GM18502 (cell line): ENCODE measurements at regions not wholly inside any gene's neighbourhood (a gene's known extent, or its start where the extent isn't known, plus 50 kb on each side); places are given as distances from the start of the nearest gene placed in this dataset.

ENCODE experiments used
- ATAC-seq: cut with Tn5 transposase; IDR thresholded peaks from one replicate; pipeline ENCODE4 v1.9.1; 2021; ENCODE audit warnings: mild to moderate bottlenecking; ENCODE audit not compliant: unreplicated experiment, poor library complexity

DNA sequence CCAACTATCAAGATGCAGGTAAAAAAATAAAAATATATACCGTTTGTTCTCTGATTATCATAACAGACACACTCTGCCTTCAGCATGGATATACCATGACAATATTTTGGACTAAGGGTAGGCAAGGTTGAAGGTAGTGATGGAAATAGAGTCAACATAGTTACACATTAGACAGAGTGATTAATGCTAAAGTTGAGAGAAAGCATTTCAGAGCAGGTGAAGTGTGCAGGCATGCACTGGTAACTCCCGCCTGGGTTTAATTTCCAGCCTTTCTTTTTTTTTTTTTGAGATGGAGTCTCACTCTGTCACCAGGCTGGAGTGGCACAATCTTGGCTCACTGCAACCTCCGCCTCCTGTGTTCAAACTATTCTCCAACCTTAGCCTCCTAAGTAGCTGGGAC lies 458.5 kb downstream of the TLR4 start:
- ATAC-seq: no peak

DNA sequence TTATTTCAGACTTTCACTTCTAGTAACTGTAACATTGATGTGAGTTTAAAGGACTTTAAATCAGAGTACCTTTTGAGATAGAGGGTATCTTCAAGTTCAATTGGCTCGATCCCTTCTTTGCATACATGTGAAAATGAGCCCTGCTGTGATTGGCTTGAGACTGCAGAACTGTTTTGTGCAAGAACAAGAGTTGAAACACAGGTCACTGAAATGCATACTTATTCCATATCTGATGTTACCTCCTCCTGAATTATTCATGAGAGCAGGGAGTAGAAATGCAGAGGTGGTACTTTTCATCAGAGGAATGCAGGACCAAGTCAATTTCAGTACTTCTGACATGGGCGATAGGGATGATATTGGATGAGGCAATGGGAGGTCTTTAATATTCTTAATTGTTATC lies 459.5 kb downstream of the TLR4 start:
- no peak for ATAC-seq

DNA sequence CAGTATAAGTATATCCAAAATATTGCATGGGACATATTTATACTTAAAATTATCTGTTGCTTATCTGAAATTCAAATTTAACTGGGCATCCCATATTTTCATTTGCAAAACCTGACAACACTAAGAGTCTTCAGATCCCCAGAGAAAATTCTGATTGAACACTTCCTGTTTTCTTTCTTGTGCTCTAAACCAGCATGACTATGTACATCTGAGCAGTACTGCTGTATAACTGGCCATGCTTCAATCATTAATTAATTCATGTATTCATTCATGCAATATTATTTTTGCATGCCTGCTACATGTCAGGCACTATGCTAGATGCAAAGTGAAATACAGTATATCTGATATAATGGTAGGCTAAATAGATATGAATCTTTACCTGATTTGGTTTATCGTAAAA lies 461.2 kb downstream of the TLR4 start:
- no peak for ATAC-seq

DNA sequence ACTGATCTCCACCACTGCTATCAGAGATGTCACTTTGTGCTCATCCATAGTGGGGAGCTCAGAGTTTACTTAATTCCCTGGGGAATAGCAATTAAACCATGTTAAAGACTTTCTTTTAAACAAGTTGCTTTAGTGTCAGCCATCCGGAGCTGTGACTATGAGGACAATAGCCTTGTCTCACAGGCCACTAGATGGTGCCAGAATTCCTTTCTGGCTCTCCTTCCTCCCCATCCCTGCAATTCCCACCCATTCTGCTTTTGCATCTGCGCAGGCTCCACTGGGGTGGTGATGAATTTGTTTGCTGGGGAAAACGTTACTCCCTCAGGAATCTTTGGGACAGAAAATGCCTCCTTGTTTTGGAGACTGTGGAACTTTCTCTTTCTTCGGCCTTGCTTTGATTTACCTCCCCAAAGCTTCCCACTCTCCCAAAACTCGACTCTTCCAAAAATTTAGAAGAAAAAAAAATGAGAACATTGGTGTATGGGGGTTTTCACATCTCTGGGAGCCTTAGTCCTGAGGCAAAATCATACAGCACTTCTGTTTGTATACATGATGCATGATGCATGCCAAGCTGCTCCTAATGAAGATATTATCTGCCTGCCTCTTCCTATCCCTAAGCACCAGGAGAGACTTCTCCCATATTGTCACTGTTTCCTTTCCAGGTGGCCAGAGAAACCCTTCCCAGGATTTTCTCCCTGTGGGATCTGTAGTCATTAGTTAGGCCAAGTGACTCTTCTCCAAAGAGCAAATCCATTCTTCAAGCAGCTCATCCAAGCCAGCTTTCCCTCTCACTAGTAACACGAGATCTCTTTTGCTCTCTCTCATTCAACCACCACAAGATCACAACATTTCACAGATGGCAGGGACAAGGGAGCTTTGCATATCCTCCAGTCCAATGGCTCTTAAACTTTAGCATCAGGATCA lies 466.1 kb downstream of the TLR4 start:
- no peak for ATAC-seq

DNA sequence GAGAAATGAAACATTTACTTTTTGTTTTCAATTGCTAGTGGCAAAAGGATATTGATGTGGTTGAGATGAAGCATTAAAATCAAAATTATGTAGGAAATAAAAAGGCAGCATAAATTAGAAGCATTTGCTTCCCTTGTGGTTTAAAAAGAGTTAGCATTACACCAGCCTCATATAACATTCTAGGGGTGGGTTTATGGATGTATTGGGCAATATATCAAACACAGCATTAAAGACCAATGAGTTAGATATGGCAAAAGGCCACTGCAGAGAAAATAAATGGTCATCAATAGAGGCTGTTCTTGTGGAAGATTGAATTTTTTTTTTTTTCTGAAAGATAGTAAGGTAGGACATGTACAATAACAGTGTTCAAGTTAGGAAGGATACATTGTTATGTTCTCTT lies 473.0 kb downstream of the TLR4 start:
- no peak for ATAC-seq

DNA sequence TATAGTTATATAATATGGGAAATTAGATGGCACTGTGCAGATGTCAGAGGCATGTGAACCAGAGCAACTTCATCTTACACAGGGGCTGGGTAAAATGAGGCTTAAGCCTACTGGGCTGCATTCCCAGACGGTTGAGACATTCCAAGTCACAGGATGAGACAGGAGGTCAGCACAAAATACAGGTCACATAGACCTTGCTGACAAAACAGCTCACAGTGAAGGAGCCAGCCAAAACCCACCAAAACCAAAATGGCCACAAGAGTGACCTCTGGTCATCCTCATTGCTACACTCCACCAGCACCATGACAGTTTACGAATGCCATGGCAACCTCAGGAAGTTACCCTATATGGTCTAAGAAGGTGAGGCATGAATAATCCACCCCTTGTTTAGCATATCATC lies 479.4 kb downstream of the TLR4 start:
- ATAC-seq: no peak

DNA sequence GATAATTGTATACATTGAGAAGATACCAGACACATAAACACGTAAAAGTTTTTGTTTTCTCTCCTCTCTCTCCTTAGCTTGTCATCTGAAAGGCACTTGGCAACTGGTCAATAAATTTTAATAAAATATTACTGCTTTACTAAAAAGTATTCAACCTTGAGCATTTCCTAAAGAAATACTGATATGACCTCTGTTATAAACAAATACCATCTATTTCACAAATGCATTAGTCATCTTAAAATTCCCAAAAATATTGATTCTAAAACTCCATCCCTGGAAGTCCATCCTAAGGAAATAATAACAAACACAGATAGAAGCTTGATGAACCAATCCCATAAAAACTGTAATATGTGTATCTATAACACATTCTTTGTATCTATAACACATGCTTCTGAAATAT lies 483.2 kb downstream of the TLR4 start:
- no peak for ATAC-seq

DNA sequence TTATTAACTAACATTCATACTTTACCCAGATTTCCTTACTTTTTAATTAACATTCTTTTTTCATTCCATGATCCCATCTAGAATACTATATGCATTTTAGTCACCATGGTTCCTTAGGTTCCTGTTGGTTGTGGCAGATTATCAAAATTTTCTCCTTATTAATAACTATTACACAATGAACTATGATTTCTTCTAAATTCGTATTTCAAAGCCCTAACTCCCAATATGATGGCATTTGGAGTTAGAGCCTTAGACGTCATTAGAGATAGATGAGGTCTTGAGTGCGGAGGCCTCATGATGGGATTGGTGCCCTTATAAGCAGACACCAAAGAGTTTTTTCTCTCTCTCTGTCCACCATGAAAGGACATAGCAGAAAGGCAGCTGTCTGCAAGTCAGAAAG lies 485.4 kb downstream of the TLR4 start:
- ATAC-seq: no peak

DNA sequence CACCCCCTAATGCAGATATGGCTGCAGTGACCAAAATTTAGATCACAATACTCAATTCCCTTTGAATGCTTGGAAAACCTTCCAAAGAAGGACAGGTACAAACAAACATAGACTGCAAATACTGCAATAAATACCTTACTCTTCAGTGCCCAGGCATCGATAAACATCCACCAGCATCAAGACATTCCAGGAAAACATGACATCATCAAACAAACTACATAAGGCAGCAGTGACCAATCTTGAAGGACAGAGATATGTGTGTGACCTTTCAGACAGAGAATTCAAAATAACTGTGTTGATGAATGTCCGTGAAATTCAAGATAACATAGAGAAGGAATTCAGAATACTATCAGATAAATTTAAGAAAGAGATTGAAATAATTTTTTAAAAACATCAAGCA lies 488.6 kb downstream of the TLR4 start:
- ATAC-seq: no peak

DNA sequence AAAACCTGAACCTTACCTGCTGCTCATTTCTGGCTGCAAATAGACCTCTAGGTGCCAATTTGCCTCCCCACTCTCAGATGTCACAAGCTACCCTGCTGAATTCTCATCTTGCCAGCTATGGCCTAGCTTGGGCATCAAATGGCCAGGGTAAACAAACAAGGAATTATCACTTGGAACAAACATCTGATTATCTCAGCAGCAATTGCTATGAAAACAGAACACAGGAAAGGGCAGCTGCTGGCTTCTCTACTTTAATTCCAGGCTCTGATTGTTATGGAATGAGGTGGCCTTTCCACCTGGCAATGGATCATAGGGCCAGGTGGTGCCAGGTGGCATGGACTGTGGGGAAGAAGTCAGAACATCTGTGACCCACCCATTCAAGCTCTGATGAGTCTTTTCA lies 505.1 kb downstream of the TLR4 start:
- ATAC-seq: no peak

DNA sequence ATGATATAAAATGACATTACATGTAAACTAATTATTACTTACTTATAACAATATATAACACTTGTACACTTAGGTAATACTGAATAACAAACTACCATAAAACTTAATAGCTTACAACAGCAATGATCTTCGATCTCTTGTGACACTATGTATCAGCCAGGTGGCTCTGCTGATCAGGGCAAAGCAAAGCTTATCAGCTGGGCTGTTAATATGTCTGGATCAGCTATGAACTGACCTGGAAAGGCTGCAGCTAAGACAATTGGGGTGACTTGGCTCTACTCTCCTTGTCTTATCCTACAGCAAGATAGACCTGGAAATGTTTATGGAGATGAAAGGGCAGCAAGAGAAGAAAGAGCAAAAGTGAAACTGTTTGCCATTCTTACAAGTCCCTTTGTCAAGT lies 511.3 kb downstream of the TLR4 start:
- ATAC-seq: no peak

DNA sequence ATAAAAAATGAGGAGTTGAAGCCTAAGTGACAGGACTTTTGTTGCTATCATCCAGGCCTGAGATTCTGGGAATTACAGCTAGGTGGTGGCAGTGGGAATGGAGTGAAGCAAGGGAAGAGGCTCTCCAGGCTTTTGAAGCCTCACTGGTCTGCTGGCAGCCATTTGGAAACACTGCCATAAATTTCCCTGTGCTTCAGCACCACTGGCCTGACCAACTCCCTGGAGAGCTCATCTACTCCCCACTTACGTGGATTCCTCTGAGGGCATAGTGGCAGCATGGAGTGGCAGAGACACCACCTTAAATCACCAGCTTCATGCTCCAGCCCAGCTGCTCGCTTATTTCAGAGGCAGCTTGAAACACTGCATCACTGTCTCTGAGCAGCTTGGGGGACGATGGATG lies 518.2 kb downstream of the TLR4 start:
- no peak for ATAC-seq

DNA sequence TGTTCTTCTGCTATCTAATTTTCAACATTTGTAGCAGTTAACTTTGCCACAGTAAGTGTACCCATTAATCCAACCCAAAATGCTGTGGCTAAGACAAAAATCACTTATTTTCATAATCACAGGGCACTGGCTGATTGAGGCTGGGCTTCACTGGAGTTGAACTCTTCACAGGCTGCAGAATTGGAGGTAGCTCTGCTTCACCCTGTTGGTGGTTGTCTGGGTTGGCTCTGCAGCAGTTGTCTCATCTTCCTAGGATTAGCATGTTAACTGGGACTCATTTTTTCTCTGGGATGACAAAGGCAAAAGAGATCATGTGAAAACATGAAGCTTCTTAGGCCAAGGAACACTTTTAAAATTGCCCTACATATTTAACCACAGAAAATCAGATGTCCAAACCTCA lies 518.9 kb downstream of the TLR4 start:
- ATAC-seq: no peak

DNA sequence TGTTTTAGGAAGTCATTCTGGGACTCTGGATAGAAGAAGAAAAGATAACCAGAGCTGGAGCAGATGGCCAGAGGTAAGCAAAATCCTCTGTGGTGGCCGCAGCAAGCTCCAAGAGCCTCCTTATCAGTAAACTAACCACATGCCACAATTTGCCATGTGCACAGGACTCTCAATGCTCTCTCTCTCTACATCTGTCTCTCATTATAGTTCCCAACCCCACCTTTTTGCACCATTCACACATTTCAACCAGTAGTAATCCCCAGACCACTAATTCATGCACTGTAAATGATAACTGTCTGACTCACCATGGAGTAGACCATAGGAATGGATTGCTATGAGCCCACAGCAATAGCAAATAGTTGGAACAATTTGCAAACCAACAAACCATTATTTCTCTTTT lies 526.1 kb downstream of the TLR4 start:
- ATAC-seq: no peak

DNA sequence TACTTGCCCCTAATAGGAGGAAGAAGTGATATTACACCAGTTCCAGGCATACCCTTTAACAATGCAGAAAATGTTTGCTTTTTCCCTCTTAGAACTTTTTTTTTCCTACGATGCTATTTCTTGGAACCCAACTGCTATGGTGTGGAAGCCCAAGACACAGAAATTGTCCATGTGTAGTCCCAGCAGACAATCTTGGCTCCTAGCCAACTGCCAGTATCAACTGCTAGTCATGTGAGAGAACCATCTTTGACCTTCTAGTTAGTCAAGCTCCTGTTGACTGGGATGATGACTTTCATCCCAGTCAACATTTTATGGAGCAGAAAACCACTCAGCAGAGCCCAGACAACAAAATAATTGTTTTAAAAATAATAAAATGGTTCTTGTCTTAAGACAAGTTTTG lies 532.4 kb downstream of the TLR4 start:
- ATAC-seq: no peak

DNA sequence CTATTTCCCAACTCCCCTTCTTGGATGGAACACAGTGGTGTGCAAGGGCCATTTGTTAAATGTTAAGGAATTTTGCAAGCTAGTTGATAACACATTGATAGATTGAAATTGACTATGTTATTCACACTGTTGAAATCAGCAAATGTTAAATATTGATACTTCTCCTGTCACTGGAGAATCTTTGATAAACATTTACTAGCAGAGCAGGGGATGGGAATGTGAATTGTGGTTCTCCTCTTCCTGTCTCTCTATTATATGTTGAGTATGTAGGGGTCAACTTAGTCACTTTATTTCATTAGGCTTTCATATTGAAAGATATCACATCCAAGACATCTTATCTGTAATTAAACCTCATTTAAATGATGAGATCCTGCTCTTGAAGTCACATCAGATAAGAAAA lies 533.9 kb downstream of the TLR4 start:
- no peak for ATAC-seq

DNA sequence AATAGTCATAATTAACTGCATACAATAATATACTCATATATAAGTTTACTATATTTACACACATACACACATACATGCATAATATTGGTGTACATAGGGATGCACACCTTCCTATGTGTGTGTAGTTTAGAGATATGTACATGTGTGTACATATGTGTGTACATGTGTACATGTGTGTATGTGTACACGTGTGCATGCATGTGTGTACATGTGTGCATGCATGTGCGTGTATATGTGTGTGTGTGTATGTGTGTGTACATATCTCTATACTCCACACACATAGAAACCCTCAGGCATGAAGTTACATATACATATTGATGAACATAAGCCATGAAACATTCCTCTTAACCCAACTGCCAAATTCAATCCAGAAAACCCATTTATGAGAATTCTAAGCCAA lies 547.8 kb downstream of the TLR4 start:
- no peak for ATAC-seq

DNA sequence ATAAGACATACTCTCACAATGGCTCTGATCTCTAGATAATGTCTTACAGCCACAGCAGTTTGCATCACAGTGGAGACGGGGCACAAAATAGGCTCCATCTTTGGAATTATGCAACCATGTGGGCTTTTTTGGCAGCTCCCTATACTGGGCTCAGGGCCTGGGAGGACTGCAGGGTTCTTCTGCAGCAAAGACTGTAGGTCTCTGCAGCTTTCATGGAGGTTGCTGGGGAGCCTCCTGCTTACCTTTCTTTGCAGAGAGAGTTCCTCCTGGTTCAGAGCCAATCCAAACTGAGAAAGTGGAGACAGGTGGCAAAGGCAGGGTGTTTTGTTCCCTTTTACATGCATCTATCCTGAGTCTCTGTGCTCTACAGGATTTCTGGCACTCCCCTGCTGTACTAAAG lies 558.0 kb downstream of the TLR4 start:
- ATAC-seq: no peak

DNA sequence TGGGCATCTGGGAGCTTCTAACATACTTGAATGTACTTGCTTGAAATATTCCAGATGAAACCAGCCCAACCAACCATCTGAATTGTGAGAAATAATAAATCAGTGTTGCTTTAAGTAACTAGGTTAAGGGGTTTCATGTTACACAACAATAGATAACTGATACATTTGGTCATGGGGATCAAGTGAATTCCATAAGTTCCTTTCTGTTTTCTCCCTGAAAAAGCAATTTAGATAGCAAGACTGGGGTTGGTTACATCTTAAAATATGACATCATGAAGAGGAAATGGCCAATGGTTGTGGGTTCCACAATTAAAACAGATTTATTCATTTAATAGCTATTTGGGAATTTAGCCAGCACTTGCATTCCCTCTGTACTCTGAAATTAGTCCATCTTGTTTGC lies 559.7 kb downstream of the TLR4 start:
- ATAC-seq: no peak

DNA sequence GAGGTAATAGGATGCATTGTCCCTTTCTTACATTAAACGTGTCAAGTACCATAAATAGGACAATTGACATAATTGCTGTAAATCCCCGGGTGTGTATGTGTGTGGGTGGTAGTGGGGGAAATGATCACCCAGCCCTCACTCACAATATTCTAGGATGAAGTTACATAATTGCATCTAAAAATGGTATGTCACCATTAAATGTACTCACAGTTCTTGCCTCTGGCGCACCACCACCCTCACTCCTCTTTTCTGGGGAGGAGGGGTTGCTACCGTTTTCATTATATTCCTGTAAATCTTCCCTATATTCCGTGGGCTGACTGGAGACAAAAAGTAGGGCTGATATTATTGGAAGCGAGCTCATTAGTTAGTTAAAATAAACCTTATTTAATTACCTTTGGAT lies 563.8 kb downstream of the TLR4 start:
- no peak for ATAC-seq

DNA sequence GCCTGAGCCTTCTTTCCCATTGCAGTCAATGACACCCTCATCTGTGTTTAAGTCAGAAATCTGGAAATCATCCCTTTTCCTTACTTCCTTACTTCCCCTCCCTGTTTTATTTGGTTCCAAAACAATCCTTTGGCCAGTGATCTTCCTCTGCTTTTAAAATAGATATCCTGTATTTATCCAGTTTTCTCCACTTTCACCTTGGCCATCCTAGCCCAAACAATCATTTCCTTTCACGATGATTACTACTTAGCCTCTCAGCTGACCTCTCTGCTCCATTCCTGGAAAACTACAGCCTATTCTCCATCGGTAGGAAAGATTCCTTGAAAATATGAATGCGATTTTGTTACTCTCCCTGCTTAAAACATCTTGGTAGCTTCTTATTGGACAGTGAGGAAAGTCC lies 565.4 kb downstream of the TLR4 start:
- ATAC-seq: no peak

DNA sequence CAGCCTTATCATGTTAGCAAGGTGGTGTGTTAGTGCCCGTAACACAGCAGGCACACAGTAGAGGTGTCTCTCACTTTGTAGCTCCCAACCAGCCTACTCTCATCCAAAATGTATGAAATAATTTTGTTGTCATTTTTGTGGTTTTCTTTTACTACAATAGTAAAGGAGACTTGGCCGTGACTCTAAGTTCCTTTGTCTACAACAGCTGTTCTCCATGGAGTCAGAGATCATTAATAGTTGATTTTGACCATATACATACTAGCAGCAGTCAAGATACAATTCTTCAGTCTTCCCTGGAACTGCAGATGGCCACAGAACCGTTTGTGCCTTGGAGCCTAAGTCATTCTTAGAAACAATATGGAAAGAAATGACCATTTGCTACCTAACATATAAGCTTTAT lies 567.1 kb downstream of the TLR4 start:
- ATAC-seq: no peak

DNA sequence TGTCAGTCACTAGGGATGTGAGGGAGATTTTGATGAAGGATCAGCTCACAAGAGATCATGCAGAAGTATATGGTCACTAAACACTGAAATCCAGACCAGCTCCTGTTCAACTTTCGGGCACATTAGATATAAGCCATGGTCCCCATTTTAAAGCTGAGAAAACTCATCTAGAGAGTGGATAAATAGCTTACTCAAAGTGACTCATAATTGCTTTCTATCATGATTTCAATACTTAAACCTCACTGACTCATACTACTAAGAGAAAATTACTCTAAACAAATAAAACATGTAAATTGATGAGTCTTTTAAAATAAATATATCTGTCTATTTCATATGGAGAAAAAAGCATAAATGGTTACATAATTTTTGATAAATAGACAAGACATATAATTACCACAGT lies 567.7 kb downstream of the TLR4 start:
- ATAC-seq: no peak
